Testis (tissue), 2 donors: ENCODE measurements at regions not wholly inside any gene's neighbourhood (a gene's known extent, or its start where the extent isn't known, plus 50 kb on each side); places are given as distances from the start of the nearest gene placed in this dataset.

Experiments used
- DNase-seq: peaks from one replicate; pipeline ENCODE4 v3.0.0-alpha.2; 2019
- H3K27ac ChIP-seq, 2 donors: fragments of 200-600 bp; sonication (generic); one replicate each; pipeline ENCODE4 v1.5.1; 2019
- H3K27me3 ChIP-seq: fragments of 200-600 bp; sonication (generic); one replicate; pipeline ENCODE4 v1.5.1; 2019
- H3K36me3 ChIP-seq: fragments of 200-600 bp; sonication (generic); one replicate; pipeline ENCODE4 v1.5.1; 2017; ENCODE audit warnings: low read depth; ENCODE audit errors: missing control alignments
- H3K4me1 ChIP-seq: fragments of 200-600 bp; sonication (generic); one replicate; pipeline ENCODE4 v1.5.1; 2019
- H3K4me3 ChIP-seq, 2 donors: fragments of 200-600 bp; sonication (generic); one replicate each; pipeline ENCODE4 v1.5.1; 2017 to 2019
- H3K9me3 ChIP-seq: fragments of 200-600 bp; sonication (generic); one replicate; pipeline ENCODE4 v1.5.1; 2017
- CTCF ChIP-seq, 3 experiments: fragments of 450-650 bp in 2 of 3; fragments of 200-600 bp in 1 of 3; sonication (generic) in 1 of 3; IDR thresholded peaks; one replicate each; pipeline ENCODE4 v1.5.1; 2016 to 2019; ENCODE audit warnings: antibody characterized with exemption in 3 of 3, mild to moderate bottlenecking in 2 of 3, moderate library complexity in 1 of 3
- POLR2A ChIP-seq: fragments of 450-650 bp; IDR thresholded peaks from one replicate; pipeline ENCODE4 v1.6.1; 2017; ENCODE audit warnings: antibody characterized with exemption, mild to moderate bottlenecking, moderate library complexity
- whole genome bisulfite sequencing, 2 donors: methylation state at CpG; one replicate each; pipeline ENCODE4 v1.1.5; 2018; 5-methylcytosine and 5-hydroxymethylcytosine counted together
- intact Hi-C: fragments of 100-400 bp; cut with DNase I; formaldehyde crosslinking; loops from one replicate; pipeline ENCODE4 v1.15.1; 2023; ENCODE audit warnings: low total_unique reads

- intact Hi-C loops, result no loop called here
- Histone ChIP-seq H3K4me3 (no peak overlapping the region), H3K36me3 (no peaks in the 10 kb centered on the region), H3K9me3 (no peaks in the 10 kb centered on the region), H3K4me1 (no peaks in the 10 kb centered on the region), H3K27me3 (no peaks in the 10 kb centered on the region), H3K27ac (no peak overlapping the region)
- 55 to 56% methylated on average over 5 of the region's 5 CpGs for WGBS, 2 donors
- TF ChIP-seq POLR2A, result no peak
- no peak for TF ChIP-seq CTCF (IDR thresholded peaks at IDR 0.05)
- DNase-seq, result no peak
These were observed 1038.3 kb downstream of the TLE1 start for GRCh38 chr9:80651044-80651443.

DNA sequence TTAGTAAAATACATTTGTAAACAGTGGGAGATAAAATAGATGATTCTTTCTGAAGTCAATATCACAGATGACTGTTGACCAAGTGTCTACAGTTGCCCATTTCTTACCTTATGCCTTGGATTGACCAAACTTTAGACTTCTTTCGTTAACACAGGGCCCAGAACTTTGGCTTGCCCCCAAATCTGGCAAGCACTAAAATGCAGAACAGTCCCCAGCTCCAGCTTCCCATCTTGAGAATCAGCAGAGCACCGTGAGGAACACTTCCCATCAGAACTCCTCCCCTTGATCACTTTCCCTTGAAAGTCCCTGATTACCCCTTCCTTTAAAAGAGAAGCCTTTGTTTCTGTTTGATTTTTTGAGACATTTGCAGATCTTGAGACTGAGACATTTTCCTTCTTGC is 1039.9 kb downstream of the TLE1 start:
- no peak overlapping the region for H3K27ac ChIP-seq

DNA sequence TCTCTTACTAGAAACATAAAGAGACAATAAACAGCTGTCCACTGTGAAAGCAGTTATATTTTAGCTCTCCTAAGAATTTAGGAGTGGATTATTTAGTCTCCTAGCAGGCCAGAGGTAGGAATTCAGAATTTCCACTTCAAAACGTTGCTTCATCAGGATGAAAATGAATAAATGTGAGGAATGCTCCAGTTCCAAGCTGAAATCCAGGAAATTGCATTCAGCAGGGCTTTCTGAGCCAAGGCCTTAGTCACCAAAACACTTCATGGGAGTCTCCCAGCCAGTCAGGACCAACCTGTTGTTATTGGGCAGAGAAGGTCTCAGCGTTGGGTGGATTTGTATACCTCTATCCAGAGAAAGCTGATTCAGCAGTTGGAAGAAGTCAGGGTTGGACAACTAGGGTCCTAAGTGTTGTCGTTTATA is 1040.3 kb downstream of the TLE1 start:
- Histone ChIP-seq H3K4me1 (no peaks in the 10 kb centered on the region), H3K4me3 (no peak overlapping the region), H3K36me3 (no peaks in the 10 kb centered on the region), H3K9me3 (no peaks in the 10 kb centered on the region), H3K27me3 (no peaks in the 10 kb centered on the region), H3K27ac (no peak overlapping the region)
- TF ChIP-seq CTCF (IDR thresholded peaks at IDR 0.05), result no peak
- TF ChIP-seq POLR2A, result no peak
- WGBS, 2 donors, result 65 to 70% methylated on average over 3 of the region's 3 CpGs
- intact Hi-C loops, result no loop called here
- DNase-seq, result peak; percentile 23

More for the DNA sequence above, 1039.9 kb downstream of the TLE1 start:
- WGBS, 2 donors, result 60 to 82% methylated on average over 2 of the region's 2 CpGs
- H3K9me3 ChIP-seq, result no peaks in the 10 kb centered on the region
- TF ChIP-seq CTCF (IDR thresholded peaks at IDR 0.05) (no peak), POLR2A (no peak)
- H3K4me1 ChIP-seq, result no peaks in the 10 kb centered on the region
- no peak for DNase-seq
- intact Hi-C loops, result no loop called here
- no peak overlapping the region for H3K4me3 ChIP-seq
- H3K27me3 ChIP-seq, result no peaks in the 10 kb centered on the region
- H3K36me3 ChIP-seq, result no peaks in the 10 kb centered on the region

- no peak for TF ChIP-seq POLR2A
- no peak for TF ChIP-seq CTCF (IDR thresholded peaks at IDR 0.05)
- 81 to 92% methylated on average over 1 of the region's 1 CpG for WGBS, 2 donors
- DNase-seq, result no peak
- no peaks in the 10 kb centered on the region for H3K36me3 ChIP-seq
- H3K9me3 ChIP-seq, result no peaks in the 10 kb centered on the region
- no peak overlapping the region for H3K27ac ChIP-seq
- H3K4me3 ChIP-seq, result no peak overlapping the region
- H3K27me3 ChIP-seq, result no peaks in the 10 kb centered on the region
- intact Hi-C loops, result no loop called here
- H3K4me1 ChIP-seq, result no peaks in the 10 kb centered on the region
These were observed 1041.0 kb downstream of the TLE1 start for GRCh38 chr9:80648336-80648735.

GRCh38 chr9:80646211-80646610 is 1043.1 kb downstream of the TLE1 start:
- DNase-seq, result no peak
- no peak for TF ChIP-seq POLR2A
- no peak for TF ChIP-seq CTCF (IDR thresholded peaks at IDR 0.05)
- Histone ChIP-seq H3K27ac (no peak overlapping the region), H3K4me1 (no peaks in the 10 kb centered on the region), H3K36me3 (no peaks in the 10 kb centered on the region), H3K27me3 (no peaks in the 10 kb centered on the region), H3K4me3 (no peak overlapping the region), H3K9me3 (no peaks in the 10 kb centered on the region)
- intact Hi-C loops, result no loop called here
- WGBS, 2 donors, result 90 to 93% methylated on average over 4 of the region's 4 CpGs
